Tibial nerve (tissue), 4 donors: ENCODE measurements at regions not wholly inside any gene's neighbourhood (a gene's known extent, or its start where the extent isn't known, plus 50 kb on each side); places are given as distances from the start of the nearest gene placed in this dataset.

Experiments
- EP300 ChIP-seq, 2 donors: sonication (generic); formaldehyde crosslinking; IDR thresholded peaks; one replicate each; pipeline ENCODE4 v1.6.1; 2017; ENCODE audit warnings: antibody characterized with exemption in 2 of 2, mild to moderate bottlenecking in 1 of 2
- POLR2A ChIP-seq, 2 donors: fragments of 450-650 bp; IDR thresholded peaks; one replicate each; pipeline ENCODE4 v1.6.1; 2017; ENCODE audit warnings: antibody characterized with exemption in 2 of 2, mild to moderate bottlenecking in 2 of 2, moderate library complexity in 2 of 2
- TF ChIP-seq, protein P1 (sequence below), 5 experiments: fragments of 200-600 bp in 3 of 5; fragments of 450-650 bp in 2 of 5; sonication (generic) in 3 of 5; IDR thresholded peaks; one replicate each; pipeline ENCODE4 v1.5.1; 2016 to 2019; ENCODE audit warnings: antibody characterized with exemption in 5 of 5, mild to moderate bottlenecking in 3 of 5, moderate library complexity in 2 of 5

DNA sequence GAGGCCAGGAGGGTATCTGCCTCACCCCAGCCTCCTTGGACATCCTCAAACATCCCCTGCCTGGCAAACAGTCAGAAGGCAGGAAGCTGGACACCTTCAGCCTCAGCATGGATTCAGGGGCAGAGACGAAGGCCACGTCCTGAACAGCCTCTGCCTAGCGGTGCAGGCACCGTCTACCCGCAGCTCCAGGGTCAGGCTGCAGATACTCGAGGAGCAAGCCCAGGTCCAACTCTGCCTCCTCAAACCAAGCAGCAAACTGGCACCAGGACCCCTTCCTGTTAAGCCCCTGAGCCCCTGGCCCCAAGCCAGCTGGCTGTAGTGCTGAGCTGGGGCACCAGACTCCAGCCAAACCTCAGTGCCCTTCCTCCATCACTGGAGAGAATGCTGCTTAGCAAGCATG, 494.7 kb downstream of the NPHP4 start:
- TF ChIP-seq, protein P1, sequence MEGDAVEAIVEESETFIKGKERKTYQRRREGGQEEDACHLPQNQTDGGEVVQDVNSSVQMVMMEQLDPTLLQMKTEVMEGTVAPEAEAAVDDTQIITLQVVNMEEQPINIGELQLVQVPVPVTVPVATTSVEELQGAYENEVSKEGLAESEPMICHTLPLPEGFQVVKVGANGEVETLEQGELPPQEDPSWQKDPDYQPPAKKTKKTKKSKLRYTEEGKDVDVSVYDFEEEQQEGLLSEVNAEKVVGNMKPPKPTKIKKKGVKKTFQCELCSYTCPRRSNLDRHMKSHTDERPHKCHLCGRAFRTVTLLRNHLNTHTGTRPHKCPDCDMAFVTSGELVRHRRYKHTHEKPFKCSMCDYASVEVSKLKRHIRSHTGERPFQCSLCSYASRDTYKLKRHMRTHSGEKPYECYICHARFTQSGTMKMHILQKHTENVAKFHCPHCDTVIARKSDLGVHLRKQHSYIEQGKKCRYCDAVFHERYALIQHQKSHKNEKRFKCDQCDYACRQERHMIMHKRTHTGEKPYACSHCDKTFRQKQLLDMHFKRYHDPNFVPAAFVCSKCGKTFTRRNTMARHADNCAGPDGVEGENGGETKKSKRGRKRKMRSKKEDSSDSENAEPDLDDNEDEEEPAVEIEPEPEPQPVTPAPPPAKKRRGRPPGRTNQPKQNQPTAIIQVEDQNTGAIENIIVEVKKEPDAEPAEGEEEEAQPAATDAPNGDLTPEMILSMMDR (IDR thresholded peaks at IDR 0.05): no peak
- TF ChIP-seq POLR2A (IDR thresholded peaks at IDR 0.05) (no peak), EP300 (IDR thresholded peaks at IDR 0.05) (no peak)
